ENCODE measurements at regions not wholly inside any gene's neighbourhood (a gene's known extent, or its start where the extent isn't known, plus 50 kb on each side); places are given as distances from the start of the nearest gene placed in this dataset.

DNA sequence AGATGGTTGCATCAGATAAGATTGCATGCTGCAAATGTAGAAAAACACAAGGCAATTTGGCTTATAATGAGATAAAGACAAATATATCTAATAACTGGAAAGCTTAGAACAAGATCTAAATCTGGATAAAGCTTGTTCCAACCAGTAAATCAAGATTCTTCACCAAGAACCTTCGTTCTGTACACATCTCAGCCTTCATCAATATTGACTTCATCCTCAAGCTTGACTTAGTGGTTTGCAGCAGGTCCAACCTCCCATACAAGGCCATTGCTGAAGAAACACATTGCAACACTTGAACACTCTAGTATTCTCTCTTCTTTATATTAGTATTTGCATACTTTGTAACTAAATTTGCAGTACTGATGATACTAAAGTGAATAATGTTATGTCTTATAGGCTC lies 407.6 kb downstream of the TLL1 start:
- no peaks in the 10 kb centered on the region for H3K36me3 Mint-ChIP-seq (ENCODE audit: insufficient read depth in 2 of 2)
- no peak overlapping the region for H3K4me3 Mint-ChIP-seq
- ATAC-seq (replicated peaks in 1 of 2) (no peak), DNase-seq (no peak)
- no peak overlapping the region for H3K27ac Mint-ChIP-seq
- peaks cover 0 to 5% of the 10 kb centered on the region in 2 donors for H3K9me3 Mint-ChIP-seq
- H3K4me1 Mint-ChIP-seq (ENCODE audit: low read depth): no peaks in the 10 kb centered on the region
- H3K27me3 Mint-ChIP-seq (ENCODE audit: low read depth): no peaks in the 10 kb centered on the region

DNA sequence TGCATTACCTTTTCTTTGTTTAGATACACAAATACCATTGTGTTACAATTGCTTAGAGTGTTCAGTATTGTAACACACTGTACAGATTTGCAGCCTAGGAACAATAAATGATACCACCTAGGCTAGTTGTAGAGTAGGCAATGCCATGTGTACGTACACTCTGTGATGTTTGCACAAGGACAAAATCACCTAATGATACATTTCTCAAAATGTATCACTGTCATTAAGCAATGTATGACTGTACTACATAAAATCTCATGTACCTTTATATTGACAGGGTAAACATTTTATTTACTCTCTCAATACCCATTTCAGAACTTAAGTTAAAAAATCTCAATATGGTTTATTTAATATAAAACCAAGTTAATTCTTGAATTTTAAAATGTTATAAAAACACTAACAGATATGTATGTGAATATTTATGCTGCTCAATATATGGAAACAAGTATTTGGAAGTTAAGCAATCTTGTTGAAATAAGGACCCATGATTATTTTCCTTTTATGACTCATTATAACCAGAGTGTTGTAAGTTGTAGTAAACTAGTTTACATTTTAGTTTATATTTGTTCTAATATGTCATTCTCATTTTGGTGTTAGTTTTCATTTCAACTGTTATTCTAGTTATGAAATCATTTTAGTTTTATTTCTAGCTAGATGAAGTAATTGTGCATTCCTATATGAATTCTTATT lies 409.2 kb downstream of the TLL1 start:
- no peak for ATAC-seq (replicated peaks in 1 of 2)
- H3K27me3 Mint-ChIP-seq (ENCODE audit: low read depth): no peaks in the 10 kb centered on the region
- no peak overlapping the region for H3K4me3 Mint-ChIP-seq
- no peak overlapping the region for H3K27ac Mint-ChIP-seq
- H3K36me3 Mint-ChIP-seq (ENCODE audit: insufficient read depth in 2 of 2): no peaks in the 10 kb centered on the region
- no peak for DNase-seq
- H3K9me3 Mint-ChIP-seq: peaks cover 0 to 5% of the 10 kb centered on the region in 2 donors
- H3K4me1 Mint-ChIP-seq (ENCODE audit: low read depth): no peaks in the 10 kb centered on the region

DNA sequence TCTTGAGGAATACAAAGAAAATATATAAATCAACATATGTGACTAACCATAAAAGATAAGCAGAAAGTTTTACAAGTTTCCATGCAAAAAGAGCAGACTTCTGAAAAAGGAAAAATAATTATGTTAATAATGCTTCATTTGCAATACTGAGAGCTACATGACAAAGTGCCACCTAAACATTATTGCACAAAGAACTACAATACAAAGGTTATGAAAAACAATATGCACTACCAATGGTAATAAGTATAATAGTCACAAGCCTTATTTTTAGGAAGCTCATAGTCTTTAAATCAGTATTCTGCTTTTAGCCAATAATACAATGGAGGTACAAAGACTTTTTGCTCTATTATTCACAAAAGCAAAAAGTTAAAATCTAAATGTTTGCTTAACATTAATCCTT lies 411.2 kb downstream of the TLL1 start:
- H3K9me3 Mint-ChIP-seq: peaks cover 0 to 4% of the 10 kb centered on the region in 2 donors
- no peaks in the 10 kb centered on the region for H3K27me3 Mint-ChIP-seq (ENCODE audit: low read depth)
- no peak for DNase-seq
- ATAC-seq (replicated peaks in 1 of 2): no peak
- no peak overlapping the region for H3K4me3 Mint-ChIP-seq
- H3K27ac Mint-ChIP-seq: no peak overlapping the region
- no peaks in the 10 kb centered on the region for H3K36me3 Mint-ChIP-seq (ENCODE audit: insufficient read depth in 2 of 2)
- no peaks in the 10 kb centered on the region for H3K4me1 Mint-ChIP-seq (ENCODE audit: low read depth)

DNA sequence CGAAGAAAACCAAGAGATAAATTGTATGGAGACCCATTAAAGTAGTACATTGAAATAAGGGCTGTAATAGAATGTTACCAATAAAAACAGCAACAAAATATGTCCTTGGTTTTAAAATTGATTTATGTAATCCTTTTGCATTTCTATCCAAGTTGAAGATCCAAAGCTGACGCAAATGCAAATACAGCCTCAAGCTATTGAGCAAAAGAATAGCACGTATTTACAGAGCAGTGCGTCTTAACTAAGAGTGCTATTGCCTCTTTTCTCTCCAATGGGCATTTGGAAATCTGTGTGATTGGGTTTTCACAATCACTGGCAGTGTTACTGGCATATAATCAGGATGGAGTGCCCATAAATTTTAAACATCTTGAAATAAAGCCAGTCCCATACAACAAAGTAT lies 417.4 kb downstream of the TLL1 start:
- Mint-ChIP-seq H3K27me3 (ENCODE audit: low read depth) (no peaks in the 10 kb centered on the region), H3K27ac (no peak overlapping the region), H3K4me1 (ENCODE audit: low read depth) (no peaks in the 10 kb centered on the region), H3K36me3 (ENCODE audit: insufficient read depth in 2 of 2) (no peaks in the 10 kb centered on the region), H3K9me3 (peaks cover 4 to 6% of the 10 kb centered on the region in 2 donors), H3K4me3 (no peak overlapping the region)
- ATAC-seq (replicated peaks in 1 of 2): no peak
- no peak for DNase-seq

DNA sequence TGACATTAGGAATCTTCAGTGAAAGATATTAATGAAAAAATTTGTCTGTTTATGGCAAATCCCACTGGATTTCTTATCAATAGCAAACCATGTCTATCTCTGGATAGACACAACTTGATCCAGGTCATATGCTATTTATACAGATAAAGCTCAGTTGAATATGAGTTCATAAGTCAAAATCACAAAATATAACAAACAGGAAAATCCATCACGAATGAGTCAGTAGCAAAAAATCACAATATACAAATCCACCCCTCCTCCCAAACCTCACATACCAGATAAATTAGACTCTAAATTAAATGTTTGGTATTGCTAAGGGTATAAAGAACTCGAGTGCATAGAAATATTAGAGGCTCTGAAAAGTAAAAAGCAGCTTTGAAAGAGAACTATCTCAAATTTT lies 420.5 kb downstream of the TLL1 start:
- Mint-ChIP-seq H3K4me3 (no peak overlapping the region), H3K27me3 (ENCODE audit: low read depth) (no peaks in the 10 kb centered on the region), H3K36me3 (ENCODE audit: insufficient read depth in 2 of 2) (no peaks in the 10 kb centered on the region), H3K27ac (no peak overlapping the region), H3K9me3 (peaks cover 2 to 6% of the 10 kb centered on the region in 2 donors), H3K4me1 (ENCODE audit: low read depth) (no peaks in the 10 kb centered on the region)
- ATAC-seq (replicated peaks in 1 of 2) (no peak), DNase-seq (no peak)

DNA sequence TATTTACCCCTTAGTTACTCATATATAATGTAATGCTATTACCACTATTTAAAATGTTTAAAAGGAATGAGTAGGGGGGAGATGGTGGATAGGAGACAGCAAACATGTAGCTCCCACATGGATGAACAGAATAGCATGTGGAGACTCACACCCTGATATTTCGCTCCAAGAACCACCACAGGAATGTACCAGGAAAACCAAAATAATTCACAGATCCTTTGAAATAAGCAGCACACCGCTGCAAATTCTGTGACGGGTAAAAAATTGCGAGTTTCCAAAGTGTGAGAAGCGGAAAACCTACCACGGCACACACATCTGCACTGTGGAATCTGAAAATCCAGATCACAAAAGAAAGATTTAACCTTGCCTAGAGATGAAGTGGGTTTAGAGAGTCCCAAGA lies 428.2 kb downstream of the TLL1 start:
- Mint-ChIP-seq H3K4me3 (no peak overlapping the region), H3K9me3 (peaks cover 7% of the 10 kb centered on the region in 2 donors), H3K27me3 (ENCODE audit: low read depth) (no peaks in the 10 kb centered on the region), H3K27ac (no peak overlapping the region), H3K36me3 (ENCODE audit: insufficient read depth in 2 of 2) (peaks cover 0 to under 1% of the 10 kb centered on the region in 2 donors), H3K4me1 (ENCODE audit: low read depth) (no peaks in the 10 kb centered on the region)
- no peak for DNase-seq
- no peak for ATAC-seq (replicated peaks in 1 of 2)

DNA sequence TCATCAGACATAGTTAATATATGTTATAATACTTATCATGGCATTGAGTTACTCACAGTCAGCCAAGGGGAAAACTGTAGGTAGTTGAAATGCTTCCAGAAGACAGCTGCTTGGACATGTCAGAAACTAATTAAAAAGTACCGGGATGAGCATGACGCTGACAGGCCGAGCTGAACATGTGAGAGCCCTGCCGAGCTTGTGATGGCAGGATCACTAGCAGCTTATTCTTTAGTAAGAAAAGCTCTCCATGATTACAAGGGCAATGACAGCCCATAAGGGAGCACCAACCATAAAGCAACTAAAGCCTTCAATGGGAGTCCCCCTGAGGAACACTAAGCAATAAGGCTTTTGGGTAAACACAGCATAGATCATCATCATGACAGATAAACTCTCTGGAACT lies 435.6 kb downstream of the TLL1 start:
- ATAC-seq (replicated peaks in 1 of 2): no peak
- no peaks in the 10 kb centered on the region for H3K4me1 Mint-ChIP-seq (ENCODE audit: low read depth)
- H3K36me3 Mint-ChIP-seq (ENCODE audit: insufficient read depth in 2 of 2): peaks cover 0 to 3% of the 10 kb centered on the region in 2 donors
- H3K9me3 Mint-ChIP-seq: peaks cover 2 to 11% of the 10 kb centered on the region in 2 donors
- H3K4me3 Mint-ChIP-seq: no peak overlapping the region
- no peak overlapping the region for H3K27ac Mint-ChIP-seq
- H3K27me3 Mint-ChIP-seq (ENCODE audit: low read depth): no peaks in the 10 kb centered on the region
- no peak for DNase-seq

DNA sequence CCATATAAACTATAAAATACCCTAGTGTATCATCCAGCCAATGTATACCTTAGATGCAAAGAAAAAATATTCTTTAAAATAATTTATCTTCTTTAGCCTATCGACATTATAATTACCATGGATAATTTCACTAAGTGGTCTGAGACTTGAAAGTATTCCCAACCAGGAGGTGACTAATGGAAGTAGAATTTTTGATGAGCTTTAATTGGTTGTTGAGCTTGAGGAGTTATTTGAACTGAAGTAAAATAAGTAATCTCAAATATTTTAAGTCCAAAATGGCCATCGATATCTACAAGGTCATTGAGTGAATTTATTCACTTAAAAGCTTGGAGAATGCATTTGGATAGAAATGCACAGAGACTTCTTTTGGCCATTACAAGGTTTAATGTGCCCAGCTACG lies 436.2 kb downstream of the TLL1 start:
- peaks cover 0 to 3% of the 10 kb centered on the region in 2 donors for H3K36me3 Mint-ChIP-seq (ENCODE audit: insufficient read depth in 2 of 2)
- H3K9me3 Mint-ChIP-seq: peaks cover 2 to 11% of the 10 kb centered on the region in 2 donors
- H3K4me1 Mint-ChIP-seq (ENCODE audit: low read depth): no peaks in the 10 kb centered on the region
- no peak for ATAC-seq (replicated peaks in 1 of 2)
- H3K27ac Mint-ChIP-seq: no peak overlapping the region
- no peaks in the 10 kb centered on the region for H3K27me3 Mint-ChIP-seq (ENCODE audit: low read depth)
- DNase-seq: no peak
- H3K4me3 Mint-ChIP-seq: no peak overlapping the region

DNA sequence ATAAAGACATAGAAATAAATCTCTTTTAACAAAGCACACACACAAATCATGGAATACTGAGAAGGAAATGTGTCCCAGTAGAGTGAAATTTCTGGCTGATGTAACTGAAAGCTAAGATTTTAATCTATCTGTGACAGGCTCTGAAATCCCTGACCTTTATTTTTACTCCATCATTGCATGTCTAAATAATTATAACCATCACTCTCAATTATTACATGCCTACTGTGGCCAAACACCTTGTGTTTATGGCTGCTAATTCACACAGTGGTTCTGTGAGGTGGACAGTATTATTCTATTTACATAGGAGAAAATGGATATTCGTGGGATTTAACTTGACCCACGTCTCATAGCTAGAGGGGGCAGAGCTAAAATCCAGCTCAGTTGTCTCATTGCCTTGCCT lies 438.1 kb downstream of the TLL1 start:
- Mint-ChIP-seq H3K9me3 (peaks cover 3 to 5% of the 10 kb centered on the region in 2 donors), H3K4me1 (ENCODE audit: low read depth) (no peaks in the 10 kb centered on the region), H3K36me3 (ENCODE audit: insufficient read depth in 2 of 2) (peaks cover 0 to 3% of the 10 kb centered on the region in 2 donors), H3K4me3 (no peak overlapping the region), H3K27ac (no peak overlapping the region), H3K27me3 (ENCODE audit: low read depth) (no peaks in the 10 kb centered on the region)
- no peak for DNase-seq
- ATAC-seq (replicated peaks in 1 of 2): no peak

DNA sequence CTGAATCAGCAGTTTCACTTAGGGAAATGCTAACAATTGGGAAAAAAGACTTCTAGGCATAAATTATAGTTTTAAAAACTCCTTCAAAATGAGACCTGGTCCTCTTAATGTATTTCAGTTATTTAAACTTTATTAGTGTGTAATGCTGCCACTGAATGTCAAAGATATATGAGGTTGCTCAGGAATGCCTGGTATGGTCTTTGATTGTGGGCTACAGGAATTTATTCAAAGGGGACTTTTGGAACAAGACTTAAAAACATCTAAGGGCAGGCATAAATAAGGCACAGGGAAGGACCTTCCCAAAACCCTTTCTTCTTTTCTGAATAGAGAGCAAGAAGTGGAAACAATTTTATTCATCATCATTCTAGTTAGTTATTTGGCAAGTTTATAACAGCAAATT lies 439.1 kb downstream of the TLL1 start:
- no peaks in the 10 kb centered on the region for H3K27me3 Mint-ChIP-seq (ENCODE audit: low read depth)

DNA sequence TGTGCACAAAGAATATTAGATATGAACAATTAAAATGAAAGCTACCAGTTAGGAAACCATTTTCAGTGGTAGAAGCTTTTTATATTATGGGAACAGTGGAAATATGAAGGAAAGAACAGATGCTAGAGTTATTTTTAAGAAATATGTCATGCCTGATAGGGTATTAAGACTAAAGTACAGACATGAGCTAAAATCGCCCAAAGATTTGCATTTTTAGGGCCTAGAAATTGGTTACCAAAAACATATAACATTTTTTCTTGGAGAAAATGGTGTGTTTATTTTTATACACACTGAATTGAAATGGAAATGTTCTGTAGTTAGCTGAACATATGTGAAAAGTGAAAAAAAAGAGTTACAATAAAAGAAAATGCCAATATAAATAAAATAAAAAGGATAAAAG lies 441.9 kb downstream of the TLL1 start:
- no peaks in the 10 kb centered on the region for H3K4me1 Mint-ChIP-seq (ENCODE audit: low read depth)
- no peak overlapping the region for H3K27ac Mint-ChIP-seq
- ATAC-seq (replicated peaks in 1 of 2): no peak
- H3K4me3 Mint-ChIP-seq: no peak overlapping the region
- no peaks in the 10 kb centered on the region for H3K27me3 Mint-ChIP-seq (ENCODE audit: low read depth)
- no peak for DNase-seq
- H3K9me3 Mint-ChIP-seq: peaks cover 6 to 7% of the 10 kb centered on the region in 2 donors
- no peaks in the 10 kb centered on the region for H3K36me3 Mint-ChIP-seq (ENCODE audit: insufficient read depth in 2 of 2)

More for the DNA sequence above, 439.1 kb downstream of the TLL1 start:
- H3K4me1 Mint-ChIP-seq (ENCODE audit: low read depth): no peaks in the 10 kb centered on the region
- H3K27ac Mint-ChIP-seq: no peak overlapping the region
- peaks cover 2 to 5% of the 10 kb centered on the region in 2 donors for H3K9me3 Mint-ChIP-seq
- H3K4me3 Mint-ChIP-seq: no peak overlapping the region
- no peak for ATAC-seq (replicated peaks in 1 of 2)
- no peaks in the 10 kb centered on the region for H3K36me3 Mint-ChIP-seq (ENCODE audit: insufficient read depth in 2 of 2)
- no peak for DNase-seq

DNA sequence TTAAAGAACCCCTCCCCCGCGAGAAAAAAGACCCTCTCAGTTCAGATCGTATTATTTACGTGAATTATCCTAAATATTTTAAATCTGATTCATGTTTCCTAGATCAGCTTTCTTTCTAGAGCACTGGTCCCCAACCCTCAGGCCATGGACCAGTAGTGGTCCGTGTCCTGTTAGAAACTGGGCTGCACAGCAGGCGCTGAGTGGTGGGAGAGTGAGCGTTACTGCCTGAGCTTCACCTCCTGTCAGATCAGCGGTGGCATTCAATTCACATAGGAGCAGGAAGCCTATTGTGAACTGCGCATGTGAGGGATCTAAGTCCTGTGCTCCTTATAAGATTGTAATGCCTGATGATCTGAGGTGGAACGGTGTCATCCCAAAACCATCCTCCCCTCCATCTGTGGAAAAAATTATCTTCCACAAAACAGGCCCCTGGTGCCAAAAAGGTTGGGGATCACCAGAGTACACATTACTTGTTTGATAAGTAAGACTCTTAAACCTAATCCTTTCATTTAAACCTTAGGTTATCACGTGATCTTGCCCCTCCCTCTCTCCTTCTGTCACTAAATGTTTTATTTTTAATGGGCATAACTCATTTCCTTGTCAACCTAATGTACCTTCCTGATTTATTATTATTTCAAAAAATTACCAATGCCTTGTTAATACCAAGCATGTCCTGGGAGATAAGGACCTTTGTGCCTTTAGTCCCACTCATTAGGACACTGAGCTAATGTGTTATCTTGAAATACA lies 442.9 kb downstream of the TLL1 start:
- Mint-ChIP-seq H3K27ac (no peak overlapping the region), H3K36me3 (ENCODE audit: insufficient read depth in 2 of 2) (no peaks in the 10 kb centered on the region), H3K27me3 (ENCODE audit: low read depth) (no peaks in the 10 kb centered on the region), H3K4me3 (no peak overlapping the region), H3K4me1 (ENCODE audit: low read depth) (no peaks in the 10 kb centered on the region), H3K9me3 (peaks cover 6 to 7% of the 10 kb centered on the region in 2 donors)
- DNase-seq: no peak
- no peak for ATAC-seq (replicated peaks in 1 of 2)

DNA sequence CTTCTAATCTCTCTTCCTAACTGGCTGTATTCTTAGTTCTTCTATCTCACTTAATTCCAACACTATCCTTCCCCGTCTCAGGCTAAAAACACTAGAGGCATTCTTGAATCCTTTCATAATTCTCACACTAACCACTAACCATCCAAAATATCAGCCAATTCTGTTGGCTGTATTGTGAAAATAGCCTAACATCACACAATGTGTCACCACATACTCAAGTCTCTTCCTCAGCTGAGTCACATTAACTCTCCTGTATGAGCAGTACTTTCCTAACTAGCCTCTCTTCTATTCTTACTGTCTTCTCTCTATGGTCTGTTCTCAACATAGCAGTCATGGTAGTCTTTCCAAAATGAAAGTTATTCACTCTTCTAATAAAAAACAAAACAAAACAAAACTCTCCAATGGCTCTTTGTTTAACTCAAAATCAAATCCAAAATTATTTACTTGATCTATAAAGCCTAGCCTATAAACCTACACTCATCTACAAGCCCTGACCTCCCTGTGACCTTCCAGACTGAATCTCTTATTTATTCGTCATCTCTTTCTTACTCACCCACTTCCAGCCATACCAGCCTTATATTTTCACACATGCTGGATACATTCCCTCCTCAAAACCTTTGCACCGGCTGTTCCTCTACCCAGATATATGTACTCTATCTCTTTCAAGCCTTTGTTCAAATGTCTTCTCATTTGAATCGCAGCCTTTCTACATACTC lies 445.9 kb downstream of the TLL1 start:
- Mint-ChIP-seq H3K27me3 (ENCODE audit: low read depth) (no peaks in the 10 kb centered on the region), H3K36me3 (ENCODE audit: insufficient read depth in 2 of 2) (no peaks in the 10 kb centered on the region), H3K4me3 (no peak overlapping the region), H3K4me1 (ENCODE audit: low read depth) (no peaks in the 10 kb centered on the region), H3K27ac (no peak overlapping the region), H3K9me3 (peaks cover 9 to 10% of the 10 kb centered on the region in 2 donors)
- no peak for ATAC-seq (replicated peaks in 1 of 2)
- DNase-seq: no peak
